Fibroblast of pulmonary artery (primary cell): ENCODE measurements at regions not wholly inside any gene's neighbourhood (a gene's known extent, or its start where the extent isn't known, plus 50 kb on each side); places are given as distances from the start of the nearest gene placed in this dataset.

Experiments
- DNase-seq: peaks from one replicate; pipeline ENCODE4 v3.0.0-alpha.2; 2010; ENCODE audit warnings: low read depth
- H3K4me3 ChIP-seq: replicated peaks from 2 replicates; pipeline ENCODE4 v1.5.1; 2011; ENCODE audit warnings: low read depth, mild to moderate bottlenecking, control low read depth, low read length, moderate library complexity
- CTCF ChIP-seq: IDR thresholded peaks from 2 replicates; pipeline ENCODE4 v1.5.1; 2011; ENCODE audit warnings: mild to moderate bottlenecking, control low read depth, low read length, inconsistent platforms; ENCODE audit errors: missing control alignments

GRCh38 chr3:41118461-41119390 is 80.6 kb upstream of the CTNNB1 start:
- DNase-seq: no peak

GRCh38 chr3:41120460-41120859 is 78.8 kb upstream of the CTNNB1 start:
- H3K4me3 ChIP-seq: no peak overlapping the region
- TF ChIP-seq CTCF: no peak
- no peak for DNase-seq

More at GRCh38 chr3:41118461-41119390, 80.6 kb upstream of the CTNNB1 start:
- no peak overlapping the region for H3K4me3 ChIP-seq
- TF ChIP-seq CTCF: no peak

- no peak overlapping the region for H3K4me3 ChIP-seq
- no peak for TF ChIP-seq CTCF
- no peak for DNase-seq
Measured at GRCh38 chr3:41125258-41125657, 74.0 kb upstream of the CTNNB1 start.

DNA sequence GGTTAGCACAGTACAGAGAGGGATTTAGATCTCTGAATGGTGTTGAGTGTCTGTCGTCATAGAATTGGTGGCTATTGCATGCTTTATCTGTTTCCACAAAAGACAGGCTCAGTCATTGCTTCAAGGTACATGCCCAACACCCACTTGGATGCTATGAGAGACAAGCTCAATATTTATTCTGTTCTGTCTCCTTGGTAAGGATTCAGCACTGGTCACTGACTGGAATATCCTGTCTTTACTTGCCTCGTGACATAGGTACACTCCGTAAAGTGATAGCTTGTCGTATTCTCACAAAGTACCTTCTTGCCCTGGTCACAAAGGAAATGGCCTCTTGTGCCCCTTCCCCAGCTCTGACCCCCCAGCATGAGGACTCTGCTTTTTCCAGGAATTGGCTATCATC is 72.8 kb upstream of the CTNNB1 start:
- no peak overlapping the region for H3K4me3 ChIP-seq
- no peak for TF ChIP-seq CTCF
- no peak for DNase-seq

DNA sequence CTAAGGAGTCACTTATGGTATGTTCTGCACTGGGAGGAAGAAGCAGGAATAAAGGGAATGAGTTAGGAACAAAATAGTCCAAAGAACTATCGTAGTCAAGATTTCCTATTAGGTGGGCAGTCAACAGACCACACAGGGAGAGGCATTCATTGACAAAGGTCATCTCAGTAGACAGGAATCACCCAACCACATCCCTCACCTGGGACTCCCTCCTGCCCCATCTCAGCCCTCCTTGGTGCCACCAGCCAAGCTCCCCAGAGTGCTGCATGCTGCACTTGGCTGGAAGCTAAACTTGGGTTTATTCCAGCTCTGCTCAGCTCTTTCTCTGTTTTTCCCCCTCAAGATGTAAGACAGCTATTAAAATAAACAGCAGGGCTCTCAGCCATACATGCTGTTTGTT is 72.3 kb upstream of the CTNNB1 start:
- H3K4me3 ChIP-seq: no peak overlapping the region
- no peak for TF ChIP-seq CTCF
- no peak for DNase-seq

GRCh38 chr3:41127414-41127813 is 71.9 kb upstream of the CTNNB1 start:
- TF ChIP-seq CTCF: no peak
- no peak for DNase-seq
- H3K4me3 ChIP-seq: no peak overlapping the region

DNA sequence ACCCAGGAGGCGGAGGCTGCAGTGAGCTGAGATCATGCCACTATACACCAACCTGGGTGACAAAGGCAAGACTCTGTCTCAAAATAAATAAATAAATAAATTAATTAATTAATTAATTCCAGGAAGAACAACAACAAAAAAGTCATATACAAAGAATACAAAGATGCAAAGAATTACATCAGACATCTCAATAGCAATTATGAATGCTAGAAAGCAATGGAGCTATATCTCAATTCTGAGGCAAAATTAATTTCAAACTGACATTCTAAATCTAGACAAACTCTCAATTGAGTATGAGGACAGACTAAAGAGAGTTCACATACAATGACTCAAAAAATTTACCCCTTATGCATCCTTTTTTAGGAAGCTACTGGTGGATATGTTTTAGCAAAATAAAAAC is 69.6 kb upstream of the CTNNB1 start:
- no peak overlapping the region for H3K4me3 ChIP-seq
- no peak for TF ChIP-seq CTCF
- DNase-seq: no peak
